ENCODE measurements at regions not wholly inside any gene's neighbourhood (a gene's known extent, or its start where the extent isn't known, plus 50 kb on each side); places are given as distances from the start of the nearest gene placed in this dataset.

GRCh38 chr6:128635219-128635618, 114.8 kb upstream of the PTPRK start:
- H3K9me3 ChIP-seq = no peaks in the 10 kb centered on the region
- intact Hi-C loops (cut with DNase I) = no loop called here

GRCh38 chr6:128632131-128632530, 111.7 kb upstream of the PTPRK start:
- intact Hi-C loops (cut with DNase I) = no loop called here
- WGBS = 45% methylated on average over 2 of the region's 2 CpGs

More at GRCh38 chr6:128635219-128635618, 114.8 kb upstream of the PTPRK start:
- Histone ChIP-seq H3K4me1 (replicated peaks) (no peaks in the 10 kb centered on the region), H3K27me3 (replicated peaks; ENCODE audit: insufficient read depth) (no peaks in the 10 kb centered on the region), H3K36me3 (no peaks in the 10 kb centered on the region), H3K27ac (no peak overlapping the region), H3K4me3 (no peak overlapping the region)
- DNase-seq (ENCODE audit: low spot score) = no peak
- WGBS = 57% methylated on average over 2 of the region's 2 CpGs
- no peak for TF ChIP-seq POLR2A (IDR thresholded peaks at IDR 0.05)
- TF ChIP-seq, protein P1, sequence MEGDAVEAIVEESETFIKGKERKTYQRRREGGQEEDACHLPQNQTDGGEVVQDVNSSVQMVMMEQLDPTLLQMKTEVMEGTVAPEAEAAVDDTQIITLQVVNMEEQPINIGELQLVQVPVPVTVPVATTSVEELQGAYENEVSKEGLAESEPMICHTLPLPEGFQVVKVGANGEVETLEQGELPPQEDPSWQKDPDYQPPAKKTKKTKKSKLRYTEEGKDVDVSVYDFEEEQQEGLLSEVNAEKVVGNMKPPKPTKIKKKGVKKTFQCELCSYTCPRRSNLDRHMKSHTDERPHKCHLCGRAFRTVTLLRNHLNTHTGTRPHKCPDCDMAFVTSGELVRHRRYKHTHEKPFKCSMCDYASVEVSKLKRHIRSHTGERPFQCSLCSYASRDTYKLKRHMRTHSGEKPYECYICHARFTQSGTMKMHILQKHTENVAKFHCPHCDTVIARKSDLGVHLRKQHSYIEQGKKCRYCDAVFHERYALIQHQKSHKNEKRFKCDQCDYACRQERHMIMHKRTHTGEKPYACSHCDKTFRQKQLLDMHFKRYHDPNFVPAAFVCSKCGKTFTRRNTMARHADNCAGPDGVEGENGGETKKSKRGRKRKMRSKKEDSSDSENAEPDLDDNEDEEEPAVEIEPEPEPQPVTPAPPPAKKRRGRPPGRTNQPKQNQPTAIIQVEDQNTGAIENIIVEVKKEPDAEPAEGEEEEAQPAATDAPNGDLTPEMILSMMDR (IDR thresholded peaks at IDR 0.05) = no peak
- no peak for TF ChIP-seq POLR2AphosphoS5 (IDR thresholded peaks at IDR 0.05)

GRCh38 chr6:128631031-128631430, 110.6 kb upstream of the PTPRK start:
- WGBS = 89% methylated on average over 5 of the region's 5 CpGs
- no peaks in the 10 kb centered on the region for H3K4me1 ChIP-seq (replicated peaks)
- H3K4me3 ChIP-seq = no peak overlapping the region
- DNase-seq (ENCODE audit: low spot score) = no peak
- no peaks in the 10 kb centered on the region for H3K36me3 ChIP-seq
- TF ChIP-seq, protein P1 (IDR thresholded peaks at IDR 0.05) = no peak
- TF ChIP-seq POLR2AphosphoS5 (IDR thresholded peaks at IDR 0.05) (no peak), POLR2A (IDR thresholded peaks at IDR 0.05) (no peak)
- no peak overlapping the region for H3K27ac ChIP-seq
- intact Hi-C loops (cut with DNase I) = no loop called here
- H3K27me3 ChIP-seq (replicated peaks; ENCODE audit: insufficient read depth) = no peaks in the 10 kb centered on the region
- no peaks in the 10 kb centered on the region for H3K9me3 ChIP-seq

More at GRCh38 chr6:128632131-128632530, 111.7 kb upstream of the PTPRK start:
- Histone ChIP-seq H3K36me3 (no peaks in the 10 kb centered on the region), H3K27me3 (replicated peaks; ENCODE audit: insufficient read depth) (no peaks in the 10 kb centered on the region), H3K4me1 (replicated peaks) (no peaks in the 10 kb centered on the region), H3K27ac (no peak overlapping the region), H3K4me3 (no peak overlapping the region), H3K9me3 (no peaks in the 10 kb centered on the region)
- DNase-seq (ENCODE audit: low spot score) = no peak
- TF ChIP-seq POLR2AphosphoS5 (IDR thresholded peaks at IDR 0.05) (no peak), POLR2A (IDR thresholded peaks at IDR 0.05) (no peak)
- TF ChIP-seq, protein P1 (IDR thresholded peaks at IDR 0.05) = no peak

GRCh38 chr6:128630213-128630612, 109.8 kb upstream of the PTPRK start:
- no peak overlapping the region for H3K27ac ChIP-seq

GRCh38 chr6:128617285-128617684, 96.9 kb upstream of the PTPRK start:
- TF ChIP-seq POLR2A (IDR thresholded peaks at IDR 0.05) (no peak), POLR2AphosphoS5 (IDR thresholded peaks at IDR 0.05) (no peak)
- TF ChIP-seq, protein P1 (IDR thresholded peaks at IDR 0.05) = no peak
- Histone ChIP-seq H3K27ac (no peak overlapping the region), H3K9me3 (no peaks in the 10 kb centered on the region), H3K27me3 (replicated peaks; ENCODE audit: insufficient read depth) (no peaks in the 10 kb centered on the region), H3K4me1 (replicated peaks) (no peaks in the 10 kb centered on the region), H3K36me3 (no peaks in the 10 kb centered on the region), H3K4me3 (no peak overlapping the region)
- DNase-seq (ENCODE audit: low spot score) = no peak
- intact Hi-C loops (cut with DNase I) = no loop called here
- WGBS = 81% methylated on average over 1 of the region's 1 CpG

More at GRCh38 chr6:128630213-128630612, 109.8 kb upstream of the PTPRK start:
- 86% methylated on average over 3 of the region's 3 CpGs for WGBS
- Histone ChIP-seq H3K4me1 (replicated peaks) (no peaks in the 10 kb centered on the region), H3K9me3 (no peaks in the 10 kb centered on the region), H3K36me3 (no peaks in the 10 kb centered on the region), H3K27me3 (replicated peaks; ENCODE audit: insufficient read depth) (no peaks in the 10 kb centered on the region), H3K4me3 (no peak overlapping the region)
- DNase-seq (ENCODE audit: low spot score) = no peak
- intact Hi-C loops (cut with DNase I) = no loop called here
- TF ChIP-seq, protein P1 (IDR thresholded peaks at IDR 0.05) = no peak
- TF ChIP-seq POLR2AphosphoS5 (IDR thresholded peaks at IDR 0.05) = no peak
